ENCODE measurements at regions not wholly inside any gene's neighbourhood (a gene's known extent, or its start where the extent isn't known, plus 50 kb on each side); places are given as distances from the start of the nearest gene placed in this dataset.

GRCh38 chr14:34331728-34332623 is 130.1 kb downstream of the SPTSSA start:
- Histone ChIP-seq H3F3A (ENCODE audit: control insufficient read depth, insufficient read depth) (no peaks in the 10 kb centered on the region), H3K36me3 (ENCODE audit: control insufficient read depth, low read length) (no peaks in the 10 kb centered on the region), H3K9me3 (ENCODE audit: control insufficient read depth, insufficient read depth, low read length) (no peaks in the 10 kb centered on the region), H3K79me2 (ENCODE audit: control insufficient read depth, low read length) (no peaks in the 10 kb centered on the region), H3K9me2 (replicated peaks; ENCODE audit: control insufficient read depth, low read length) (no peaks in the 10 kb centered on the region), H3K27ac (ENCODE audit: low read depth, low read length) (peak overlapping the region; percentile 43), H3K4me1 (ENCODE audit: control insufficient read depth, low read length) (peaks cover 30% of the 10 kb centered on the region), H3K4me2 (ENCODE audit: low read length) (peak overlapping the region; percentile 62), H4K20me1 (ENCODE audit: control insufficient read depth, insufficient read depth, low read depth, low read length) (no peaks in the 10 kb centered on the region), H3K4me3 (ENCODE audit: low read length) (peak overlapping the region; percentile 44), H3K27me3 (ENCODE audit: control insufficient read depth, low read length) (no peaks in the 10 kb centered on the region)
- peak; percentile 94 for TF ChIP-seq CTCF (IDR thresholded peaks at IDR 0.05; ENCODE audit: low read depth, low read length, poor library complexity, severe bottlenecking)
- TF ChIP-seq EZH2phosphoT487 (IDR thresholded peaks at IDR 0.05; ENCODE audit: borderline replicate concordance, low read length) = no peak

- no peaks in the 10 kb centered on the region for H3K9me2 ChIP-seq (replicated peaks; ENCODE audit: control insufficient read depth, low read length)
- no peak for TF ChIP-seq EZH2phosphoT487 (IDR thresholded peaks at IDR 0.05; ENCODE audit: borderline replicate concordance, low read length)
- TF ChIP-seq CTCF (IDR thresholded peaks at IDR 0.05; ENCODE audit: low read depth, low read length, poor library complexity, severe bottlenecking) = no peak
- no peaks in the 10 kb centered on the region for H3K79me2 ChIP-seq (ENCODE audit: control insufficient read depth, low read length)
- H3K27ac ChIP-seq (ENCODE audit: low read depth, low read length) = no peak overlapping the region
- H4K20me1 ChIP-seq (ENCODE audit: control insufficient read depth, insufficient read depth, low read depth, low read length) = no peaks in the 10 kb centered on the region
- no peak overlapping the region for H3K4me2 ChIP-seq (ENCODE audit: low read length)
- no peak overlapping the region for H3K4me3 ChIP-seq (ENCODE audit: low read length)
- peaks cover 23% of the 10 kb centered on the region for H3K4me1 ChIP-seq (ENCODE audit: control insufficient read depth, low read length)
- no peaks in the 10 kb centered on the region for H3F3A ChIP-seq (ENCODE audit: control insufficient read depth, insufficient read depth)
- H3K27me3 ChIP-seq (ENCODE audit: control insufficient read depth, low read length) = no peaks in the 10 kb centered on the region
- no peaks in the 10 kb centered on the region for H3K36me3 ChIP-seq (ENCODE audit: control insufficient read depth, low read length)
- no peaks in the 10 kb centered on the region for H3K9me3 ChIP-seq (ENCODE audit: control insufficient read depth, insufficient read depth, low read length)
These were observed 131.2 kb downstream of the SPTSSA start for GRCh38 chr14:34330846-34331245.

GRCh38 chr14:34329301-34329700 is 132.7 kb downstream of the SPTSSA start:
- no peak overlapping the region for H3K4me2 ChIP-seq (ENCODE audit: low read length)

More at GRCh38 chr14:34329301-34329700, 132.7 kb downstream of the SPTSSA start:
- no peaks in the 10 kb centered on the region for H4K20me1 ChIP-seq (ENCODE audit: control insufficient read depth, insufficient read depth, low read depth, low read length)
- no peaks in the 10 kb centered on the region for H3K36me3 ChIP-seq (ENCODE audit: control insufficient read depth, low read length)
- no peak for TF ChIP-seq EZH2phosphoT487 (IDR thresholded peaks at IDR 0.05; ENCODE audit: borderline replicate concordance, low read length)
- TF ChIP-seq CTCF (IDR thresholded peaks at IDR 0.05; ENCODE audit: low read depth, low read length, poor library complexity, severe bottlenecking) = no peak
- no peak overlapping the region for H3K27ac ChIP-seq (ENCODE audit: low read depth, low read length)
- H3K4me1 ChIP-seq (ENCODE audit: control insufficient read depth, low read length) = peaks cover 17% of the 10 kb centered on the region
- H3F3A ChIP-seq (ENCODE audit: control insufficient read depth, insufficient read depth) = no peaks in the 10 kb centered on the region
- no peak overlapping the region for H3K4me3 ChIP-seq (ENCODE audit: low read length)
- H3K79me2 ChIP-seq (ENCODE audit: control insufficient read depth, low read length) = no peaks in the 10 kb centered on the region
- H3K9me3 ChIP-seq (ENCODE audit: control insufficient read depth, insufficient read depth, low read length) = no peaks in the 10 kb centered on the region
- no peaks in the 10 kb centered on the region for H3K27me3 ChIP-seq (ENCODE audit: control insufficient read depth, low read length)
- H3K9me2 ChIP-seq (replicated peaks; ENCODE audit: control insufficient read depth, low read length) = no peaks in the 10 kb centered on the region
